Fibroblast of villous mesenchyme (primary cell): ENCODE measurements at regions not wholly inside any gene's neighbourhood (a gene's known extent, or its start where the extent isn't known, plus 50 kb on each side); places are given as distances from the start of the nearest gene placed in this dataset.
"Not testable (repeated sequence)": the region's sequence is repeated elsewhere in the genome, so short reads cannot be mapped to it uniquely, and the experiment has no call there.

Source experiments
- DNase-seq: peaks from one replicate; pipeline ENCODE4 v3.0.0-alpha.2; 2010; ENCODE audit warnings: low read depth
- H3K4me3 ChIP-seq: 2 replicates; pipeline ENCODE4 v1.5.1; 2011; ENCODE audit warnings: low read depth, mild to moderate bottlenecking, low read length
- CTCF ChIP-seq: IDR thresholded peaks from 2 replicates; pipeline ENCODE4 v1.5.1; 2012; ENCODE audit warnings: low read depth, mild to moderate bottlenecking, low read length; ENCODE audit not compliant: insufficient read depth

GRCh38 chr4:174402470-174403176 lies 118.9 kb downstream of the CEP44 start:
- no peak for DNase-seq
- TF ChIP-seq CTCF, result no peak
- H3K4me3 ChIP-seq, result no peak overlapping the region

DNA sequence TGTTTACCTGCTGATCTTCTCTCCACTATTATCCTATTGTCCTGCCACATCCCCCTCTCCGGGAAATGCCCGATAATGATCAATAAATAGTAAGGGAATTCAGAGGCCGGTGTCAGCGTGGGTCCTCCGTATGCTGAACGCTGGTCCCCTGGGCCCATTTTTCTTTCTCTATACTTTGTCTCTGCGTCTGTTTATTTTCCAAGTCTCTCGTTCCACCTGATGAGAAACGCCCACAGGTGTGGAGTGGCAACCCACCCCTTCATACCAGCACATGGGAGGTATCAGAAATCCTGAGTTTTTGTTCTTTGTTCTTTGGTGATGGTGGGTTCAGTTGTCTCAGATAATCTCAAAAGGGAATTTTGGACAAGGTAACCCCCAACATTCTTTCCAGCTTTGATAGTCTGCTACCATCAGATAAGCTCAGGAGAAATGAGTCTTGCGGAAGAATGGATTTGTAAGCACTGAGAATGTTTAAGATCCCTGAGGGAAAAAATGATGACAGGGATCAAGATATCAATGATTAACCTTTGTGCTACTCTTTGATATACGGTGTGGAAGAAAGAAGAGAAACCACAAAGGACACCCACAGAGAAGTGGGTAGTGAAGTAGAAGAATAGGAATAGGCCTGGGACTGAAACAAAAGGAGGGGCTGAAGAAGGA lies 117.9 kb downstream of the CEP44 start:
- no peak overlapping the region for H3K4me3 ChIP-seq
- no peak for DNase-seq
- TF ChIP-seq CTCF, result no peak

GRCh38 chr4:174400603-174401302 lies 117.0 kb downstream of the CEP44 start:
- H3K4me3 ChIP-seq, DNase-seq: not testable (repeated sequence)

DNA sequence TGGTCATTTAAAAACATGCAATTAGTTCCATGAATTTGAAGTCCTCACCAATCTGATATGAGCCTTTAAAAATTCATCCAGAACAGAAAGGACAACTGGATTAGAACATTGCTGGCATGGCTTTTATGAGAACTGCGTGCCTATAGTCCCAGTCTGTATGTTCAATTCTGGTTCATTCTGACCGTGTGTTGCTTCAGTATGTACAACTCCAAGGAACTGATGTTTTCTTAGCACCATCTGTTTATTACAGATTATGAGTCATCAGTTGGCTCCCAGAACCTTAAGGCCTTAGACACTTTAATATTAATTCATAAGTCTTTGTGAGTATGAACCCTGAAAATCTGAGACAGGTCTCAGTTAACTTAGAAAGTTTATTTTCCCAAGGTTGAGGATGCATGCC lies 115.0 kb downstream of the CEP44 start:
- DNase-seq, result peak; percentile 72
- TF ChIP-seq CTCF, result no peak
- H3K4me3 ChIP-seq, result no peak overlapping the region

- H3K4me3 ChIP-seq, result no peak overlapping the region
- no peak for TF ChIP-seq CTCF
- DNase-seq, result no peak
These were observed 113.8 kb downstream of the CEP44 start for GRCh38 chr4:174397366-174398155.

DNA sequence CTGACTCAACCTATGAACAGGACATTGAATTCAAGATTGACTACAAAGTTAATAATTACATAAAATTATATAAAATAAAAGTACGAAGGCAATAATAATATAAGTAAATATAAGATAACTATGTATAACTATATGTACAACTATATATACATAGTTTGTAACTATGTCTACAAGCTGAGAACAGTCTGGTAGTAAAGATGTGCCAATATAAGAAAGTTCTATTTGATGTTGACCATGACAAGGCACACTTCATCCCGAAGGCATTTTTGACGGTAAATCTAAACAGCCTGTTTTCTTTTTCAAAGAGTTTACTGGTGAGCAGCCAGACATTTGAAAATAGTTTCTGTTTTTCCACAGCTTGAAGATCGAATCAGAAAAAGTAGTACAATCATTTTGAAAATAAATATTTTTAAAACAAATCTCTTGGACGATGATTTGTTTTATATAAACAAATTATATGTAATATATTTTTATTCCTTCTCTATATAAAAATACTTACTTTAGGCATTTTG lies 112.9 kb downstream of the CEP44 start:
- H3K4me3 ChIP-seq, result no peak overlapping the region
- peak; percentile 12 for DNase-seq
- TF ChIP-seq CTCF, result no peak
